ENCODE measurements at regions not wholly inside any gene's neighbourhood (a gene's known extent, or its start where the extent isn't known, plus 50 kb on each side); places are given as distances from the start of the nearest gene placed in this dataset.

GRCh38 chr3:30206051-30206450 lies 400.4 kb upstream of the TGFBR2 start:
- no peak for DNase-seq (ENCODE audit: low read depth in 2 of 2)

DNA sequence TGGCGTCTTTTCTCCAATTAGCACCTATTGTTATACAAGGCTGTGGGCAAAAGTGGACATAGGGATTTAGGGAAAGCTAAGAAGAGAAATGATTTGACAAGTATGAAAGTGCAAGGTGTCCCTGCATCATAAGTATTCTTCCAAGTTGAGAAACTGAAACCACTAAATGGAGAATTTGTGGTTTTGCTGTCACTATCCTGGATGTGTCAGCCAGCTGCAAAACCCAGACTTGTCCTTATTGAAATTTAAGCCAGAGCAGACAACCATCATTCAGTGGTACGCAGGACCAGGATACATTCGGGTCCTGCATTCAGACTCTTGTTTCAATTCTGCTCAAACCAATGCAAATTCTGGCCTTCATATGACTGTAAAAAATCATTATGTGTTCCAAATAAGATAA lies 384.8 kb upstream of the TGFBR2 start:
- DNase-seq (ENCODE audit: low read depth in 2 of 2), result no peak

- no peak for DNase-seq (ENCODE audit: low read depth in 2 of 2)
Measured at GRCh38 chr3:30222441-30222840, 384.0 kb upstream of the TGFBR2 start.

GRCh38 chr3:30225021-30225420 lies 381.4 kb upstream of the TGFBR2 start:
- DNase-seq (ENCODE audit: low read depth in 2 of 2), result no peak

- DNase-seq (ENCODE audit: low read depth in 2 of 2), result no peak
Measured at GRCh38 chr3:30226601-30227151, 379.7 kb upstream of the TGFBR2 start.

- DNase-seq (ENCODE audit: low read depth in 2 of 2), result no peak
Measured at GRCh38 chr3:30227571-30228301, 378.7 kb upstream of the TGFBR2 start.

DNA sequence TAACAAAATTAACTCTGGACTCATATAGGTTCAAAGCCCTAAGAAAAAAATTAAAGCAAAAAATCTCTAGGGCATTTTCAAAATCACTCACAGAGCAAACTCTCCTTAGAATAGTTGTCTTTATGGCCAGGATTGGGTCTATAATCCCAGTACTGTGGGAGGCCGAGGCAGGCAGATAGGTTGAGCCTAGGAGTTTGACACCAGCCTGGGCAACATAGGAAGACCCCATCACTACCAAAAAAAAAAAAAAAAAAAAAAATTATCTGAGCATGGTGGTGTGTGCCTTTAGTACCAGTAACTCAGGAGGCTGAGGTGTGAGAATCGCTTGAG lies 378.1 kb upstream of the TGFBR2 start:
- no peak for DNase-seq (ENCODE audit: low read depth in 2 of 2)

- no peak for DNase-seq (ENCODE audit: low read depth in 2 of 2)
Measured at GRCh38 chr3:30231277-30232141, 374.9 kb upstream of the TGFBR2 start.

- DNase-seq (ENCODE audit: low read depth in 2 of 2), result no peak
Measured at GRCh38 chr3:30232142-30232541, 374.3 kb upstream of the TGFBR2 start.

DNA sequence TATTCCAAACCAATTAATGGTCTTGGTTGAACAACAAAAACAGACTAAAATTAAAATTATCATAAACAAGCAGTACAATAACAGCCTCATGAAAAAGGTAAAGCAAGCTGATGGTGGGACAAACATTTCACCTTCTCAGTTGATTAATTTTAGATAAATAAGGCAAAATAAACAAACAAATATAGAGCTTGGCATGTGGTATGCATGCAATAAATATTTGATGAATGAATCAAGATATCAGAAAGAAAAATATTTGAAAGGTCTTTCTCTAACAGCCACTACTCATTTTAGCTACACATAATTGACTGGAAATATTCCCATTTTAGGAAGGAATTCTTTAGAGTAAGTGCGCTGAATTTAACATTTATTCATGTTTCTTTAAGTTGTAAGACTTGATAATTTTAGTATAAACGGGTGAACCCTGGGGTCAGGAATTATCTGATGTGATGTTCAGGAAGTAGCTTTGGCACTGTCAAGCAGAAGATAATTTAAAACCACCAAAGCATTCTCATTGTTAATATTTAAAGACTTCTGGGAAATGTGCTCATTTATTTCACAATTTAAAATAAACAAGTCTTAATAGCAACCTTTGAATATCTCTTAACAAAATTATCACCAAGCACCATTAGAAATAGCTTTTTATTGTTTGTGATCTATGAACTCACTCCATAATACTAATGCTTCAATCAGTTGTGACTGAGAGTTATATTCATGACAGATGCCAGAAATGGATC lies 372.3 kb upstream of the TGFBR2 start:
- DNase-seq (ENCODE audit: low read depth in 2 of 2), result no peak

- DNase-seq (ENCODE audit: low read depth in 2 of 2), result no peak
Measured at GRCh38 chr3:30236011-30236410, 370.4 kb upstream of the TGFBR2 start.

DNA sequence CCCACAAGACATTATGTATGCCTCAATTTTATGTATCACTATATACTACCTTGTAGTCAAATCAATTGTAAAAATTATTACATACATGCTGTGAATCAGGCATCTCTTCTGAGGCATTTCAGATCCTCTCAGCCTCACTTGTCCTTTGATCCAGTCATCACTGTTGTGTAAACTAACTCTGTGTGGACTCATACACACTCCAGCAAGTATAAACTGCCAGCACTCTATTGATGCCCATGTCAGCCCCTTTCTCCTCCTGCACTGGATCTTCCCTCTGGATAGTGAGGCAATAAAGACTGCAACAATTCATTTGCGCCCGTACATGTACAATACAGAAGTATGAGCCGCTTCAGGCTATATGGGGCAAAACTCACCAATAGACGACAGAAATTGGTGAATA lies 364.7 kb upstream of the TGFBR2 start:
- DNase-seq (ENCODE audit: low read depth in 2 of 2), result no peak

DNA sequence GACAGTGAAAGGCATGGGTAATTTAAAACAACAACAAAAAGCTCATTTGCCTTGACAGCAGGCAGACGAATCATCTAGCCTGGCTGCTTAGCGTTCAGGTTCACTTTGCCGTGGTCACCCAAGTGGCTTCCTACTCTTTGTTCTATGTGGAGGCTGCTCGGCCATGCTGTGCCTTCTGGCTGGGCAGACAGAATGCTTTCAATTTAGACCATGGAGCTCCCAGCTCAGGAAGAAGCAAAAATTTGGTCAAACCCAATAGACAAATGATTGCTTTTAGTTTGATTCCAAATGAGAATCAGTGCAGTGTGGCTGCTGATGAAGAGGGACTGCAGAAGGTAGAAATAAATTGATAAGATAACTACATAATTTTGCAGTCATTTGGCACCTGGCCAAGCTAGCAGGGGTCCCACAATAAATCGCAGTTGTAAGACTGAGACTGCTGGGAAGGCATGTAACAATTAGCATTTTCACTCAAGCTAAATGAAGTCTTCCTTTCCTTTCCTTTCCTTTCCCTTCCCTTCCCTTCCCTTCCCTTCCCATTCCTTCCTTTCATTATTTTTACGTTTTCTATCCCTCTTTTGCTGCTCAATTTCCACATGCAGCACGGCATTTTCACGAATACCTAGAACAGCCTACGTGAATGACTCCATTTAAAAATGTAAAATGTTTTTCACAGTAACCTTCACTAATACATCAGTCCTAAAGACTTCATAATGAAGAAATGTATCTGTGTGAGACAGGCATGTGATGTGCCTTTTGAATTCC lies 360.4 kb upstream of the TGFBR2 start:
- DNase-seq (ENCODE audit: low read depth in 2 of 2), result no peak

DNA sequence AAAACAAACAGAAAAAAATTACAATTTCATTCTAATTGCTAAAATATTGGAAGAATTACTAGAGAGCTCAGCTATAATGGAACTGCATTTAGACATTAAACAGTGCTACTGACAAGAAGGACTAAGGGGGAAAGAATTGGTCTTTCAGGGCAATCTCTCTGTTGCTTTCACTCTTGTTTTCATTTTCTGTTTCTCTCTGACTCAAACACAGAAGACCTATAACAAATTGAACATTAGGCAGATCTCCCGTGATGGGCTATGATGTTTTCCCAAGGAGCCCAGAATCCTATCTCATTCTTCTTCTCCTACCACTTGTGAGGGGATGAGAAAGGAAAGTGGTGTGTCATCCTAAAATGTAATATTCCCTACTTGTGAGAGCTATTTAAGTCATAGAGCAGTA lies 358.0 kb upstream of the TGFBR2 start:
- no peak for DNase-seq (ENCODE audit: low read depth in 2 of 2)

DNA sequence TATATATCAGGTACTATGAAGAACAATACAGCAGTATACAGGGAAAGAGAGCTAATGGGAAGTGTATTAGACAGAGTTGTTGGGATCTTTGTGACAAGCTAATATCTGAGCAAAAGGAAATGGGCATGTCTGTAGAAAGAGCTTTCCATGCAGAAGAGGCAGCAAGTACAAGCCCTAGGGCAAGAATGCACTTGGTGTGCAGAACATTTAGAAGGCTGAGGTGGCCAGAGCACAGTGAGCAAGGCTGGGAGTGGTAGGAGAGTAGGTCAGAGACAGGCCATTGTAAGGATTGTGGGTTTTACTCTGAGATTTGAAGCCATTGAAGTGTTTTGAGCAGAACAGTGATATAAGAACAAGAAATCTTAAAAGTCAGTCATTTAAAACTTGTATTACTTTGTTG lies 353.9 kb upstream of the TGFBR2 start:
- DNase-seq (ENCODE audit: low read depth in 2 of 2), result no peak

- no peak for DNase-seq (ENCODE audit: low read depth in 2 of 2)
Measured at GRCh38 chr3:30253832-30254231, 352.6 kb upstream of the TGFBR2 start.

GRCh38 chr3:30256474-30256873 lies 349.9 kb upstream of the TGFBR2 start:
- no peak for DNase-seq (ENCODE audit: low read depth in 2 of 2)

GRCh38 chr3:30258426-30259392 lies 347.7 kb upstream of the TGFBR2 start:
- DNase-seq (ENCODE audit: low read depth in 2 of 2), result no peak

DNA sequence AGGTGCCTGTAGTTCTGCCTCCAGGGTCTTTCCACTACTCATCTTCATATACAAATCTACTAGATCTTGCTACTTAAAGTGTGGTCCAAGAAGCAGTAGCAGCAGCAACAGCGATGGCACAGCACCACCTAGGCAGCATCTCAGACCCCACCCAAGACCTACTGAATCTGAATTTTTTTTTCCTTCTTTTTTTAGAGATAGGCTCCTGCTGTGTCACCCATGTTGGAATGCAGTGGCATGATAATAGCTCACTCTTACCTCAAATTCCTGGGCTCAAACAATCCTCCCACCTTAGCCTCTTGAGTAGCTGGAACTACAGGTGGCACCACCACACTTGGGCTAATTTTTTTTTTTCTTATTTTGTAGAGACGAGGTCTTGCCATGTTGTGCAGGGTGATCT lies 346.7 kb upstream of the TGFBR2 start:
- no peak for DNase-seq (ENCODE audit: low read depth in 2 of 2)

DNA sequence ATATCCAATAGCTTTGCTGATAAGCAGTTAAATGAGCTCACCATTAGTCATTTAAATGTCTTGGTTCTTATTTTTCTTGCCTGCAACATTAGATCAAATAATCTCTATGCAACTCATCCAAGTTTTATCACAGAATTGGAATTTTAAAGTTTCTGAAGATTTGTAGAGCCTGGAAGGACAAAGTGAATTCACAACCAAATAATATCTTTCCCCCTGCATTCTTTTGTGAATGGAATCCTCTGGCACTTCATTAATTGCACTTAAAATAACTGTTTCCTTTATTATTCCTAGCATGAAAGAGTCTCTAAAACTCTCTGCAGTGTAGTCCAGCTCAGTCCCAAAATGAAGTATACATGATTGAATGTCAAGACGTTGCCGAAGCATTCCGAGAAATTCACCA lies 345.6 kb upstream of the TGFBR2 start:
- no peak for DNase-seq (ENCODE audit: low read depth in 2 of 2)

All from stimulated activated CD4-positive, alpha-beta T cell treated with anti-CD3 and anti-CD28 coated beads, Interleukin-1b, Interleukin-23, amount 100 ng/mL, for 1 hour (primary cell).